ENCODE measurements at regions not wholly inside any gene's neighbourhood (a gene's known extent, or its start where the extent isn't known, plus 50 kb on each side); places are given as distances from the start of the nearest gene placed in this dataset.
A peak's percentile ranks its signal among the peaks of the same experiment; 100 is the strongest.

- no peak overlapping the region for H3K4me3 ChIP-seq (ENCODE audit: low read depth, low read length)
- no peak for DNase-seq (ENCODE audit: low read depth)
- TF ChIP-seq MYC (IDR thresholded peaks at IDR 0.05; ENCODE audit: low read depth, low read length), result no peak
- TF ChIP-seq, protein P1, sequence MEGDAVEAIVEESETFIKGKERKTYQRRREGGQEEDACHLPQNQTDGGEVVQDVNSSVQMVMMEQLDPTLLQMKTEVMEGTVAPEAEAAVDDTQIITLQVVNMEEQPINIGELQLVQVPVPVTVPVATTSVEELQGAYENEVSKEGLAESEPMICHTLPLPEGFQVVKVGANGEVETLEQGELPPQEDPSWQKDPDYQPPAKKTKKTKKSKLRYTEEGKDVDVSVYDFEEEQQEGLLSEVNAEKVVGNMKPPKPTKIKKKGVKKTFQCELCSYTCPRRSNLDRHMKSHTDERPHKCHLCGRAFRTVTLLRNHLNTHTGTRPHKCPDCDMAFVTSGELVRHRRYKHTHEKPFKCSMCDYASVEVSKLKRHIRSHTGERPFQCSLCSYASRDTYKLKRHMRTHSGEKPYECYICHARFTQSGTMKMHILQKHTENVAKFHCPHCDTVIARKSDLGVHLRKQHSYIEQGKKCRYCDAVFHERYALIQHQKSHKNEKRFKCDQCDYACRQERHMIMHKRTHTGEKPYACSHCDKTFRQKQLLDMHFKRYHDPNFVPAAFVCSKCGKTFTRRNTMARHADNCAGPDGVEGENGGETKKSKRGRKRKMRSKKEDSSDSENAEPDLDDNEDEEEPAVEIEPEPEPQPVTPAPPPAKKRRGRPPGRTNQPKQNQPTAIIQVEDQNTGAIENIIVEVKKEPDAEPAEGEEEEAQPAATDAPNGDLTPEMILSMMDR (IDR thresholded peaks at IDR 0.05; ENCODE audit: low read depth, low read length), result no peak
- TF ChIP-seq MAX (IDR thresholded peaks at IDR 0.05; ENCODE audit: low read depth, low read length), result no peak
- TF ChIP-seq POLR2A (IDR thresholded peaks at IDR 0.05; ENCODE audit: extremely low read depth, insufficient read length), result no peak
Observed at GRCh38 chr14:89650077-89650978, 233.3 kb upstream of the FOXN3 start.

GRCh38 chr14:89649451-89650075, 232.5 kb upstream of the FOXN3 start:
- no peak overlapping the region for H3K4me3 ChIP-seq (ENCODE audit: low read depth, low read length)

GRCh38 chr14:89648924-89649323, 231.9 kb upstream of the FOXN3 start:
- no peak for TF ChIP-seq POLR2A (IDR thresholded peaks at IDR 0.05; ENCODE audit: extremely low read depth, insufficient read length)
- no peak for TF ChIP-seq MAX (IDR thresholded peaks at IDR 0.05; ENCODE audit: low read depth, low read length)
- no peak for TF ChIP-seq MYC (IDR thresholded peaks at IDR 0.05; ENCODE audit: low read depth, low read length)
- TF ChIP-seq, protein P1 (IDR thresholded peaks at IDR 0.05; ENCODE audit: low read depth, low read length), result no peak
- no peak overlapping the region for H3K4me3 ChIP-seq (ENCODE audit: low read depth, low read length)
- DNase-seq (ENCODE audit: low read depth), result no peak

More at GRCh38 chr14:89649451-89650075, 232.5 kb upstream of the FOXN3 start:
- DNase-seq (ENCODE audit: low read depth), result no peak
- TF ChIP-seq, protein P1 (IDR thresholded peaks at IDR 0.05; ENCODE audit: low read depth, low read length), result no peak
- no peak for TF ChIP-seq MAX (IDR thresholded peaks at IDR 0.05; ENCODE audit: low read depth, low read length)
- no peak for TF ChIP-seq POLR2A (IDR thresholded peaks at IDR 0.05; ENCODE audit: extremely low read depth, insufficient read length)
- no peak for TF ChIP-seq MYC (IDR thresholded peaks at IDR 0.05; ENCODE audit: low read depth, low read length)

- no peak overlapping the region for H3K4me3 ChIP-seq (ENCODE audit: low read depth, low read length)
- TF ChIP-seq MAX (IDR thresholded peaks at IDR 0.05; ENCODE audit: low read depth, low read length), result no peak
- TF ChIP-seq POLR2A (IDR thresholded peaks at IDR 0.05; ENCODE audit: extremely low read depth, insufficient read length), result no peak
- no peak for TF ChIP-seq MYC (IDR thresholded peaks at IDR 0.05; ENCODE audit: low read depth, low read length)
- TF ChIP-seq, protein P1 (IDR thresholded peaks at IDR 0.05; ENCODE audit: low read depth, low read length), result no peak
- peak; percentile 2 for DNase-seq (ENCODE audit: low read depth)
Observed at GRCh38 chr14:89648510-89648909, 231.5 kb upstream of the FOXN3 start.

- no peak overlapping the region for H3K4me3 ChIP-seq (ENCODE audit: low read depth, low read length)
- TF ChIP-seq, protein P1 (IDR thresholded peaks at IDR 0.05; ENCODE audit: low read depth, low read length), result no peak
- TF ChIP-seq POLR2A (IDR thresholded peaks at IDR 0.05; ENCODE audit: extremely low read depth, insufficient read length), result no peak
- TF ChIP-seq MAX (IDR thresholded peaks at IDR 0.05; ENCODE audit: low read depth, low read length), result no peak
- no peak for TF ChIP-seq MYC (IDR thresholded peaks at IDR 0.05; ENCODE audit: low read depth, low read length)
- no peak for DNase-seq (ENCODE audit: low read depth)
Observed at GRCh38 chr14:89646971-89647370, 229.9 kb upstream of the FOXN3 start.

Measured in NB4 (cell line).